ENCODE measurements at regions not wholly inside any gene's neighbourhood (a gene's known extent, or its start where the extent isn't known, plus 50 kb on each side); places are given as distances from the start of the nearest gene placed in this dataset.

GRCh38 chr9:129377931-129378661, 200.0 kb upstream of the IER5L start:
- DNase-seq (ENCODE audit: extremely low read depth, low read depth) = no peak
- TF ChIP-seq, protein P1, sequence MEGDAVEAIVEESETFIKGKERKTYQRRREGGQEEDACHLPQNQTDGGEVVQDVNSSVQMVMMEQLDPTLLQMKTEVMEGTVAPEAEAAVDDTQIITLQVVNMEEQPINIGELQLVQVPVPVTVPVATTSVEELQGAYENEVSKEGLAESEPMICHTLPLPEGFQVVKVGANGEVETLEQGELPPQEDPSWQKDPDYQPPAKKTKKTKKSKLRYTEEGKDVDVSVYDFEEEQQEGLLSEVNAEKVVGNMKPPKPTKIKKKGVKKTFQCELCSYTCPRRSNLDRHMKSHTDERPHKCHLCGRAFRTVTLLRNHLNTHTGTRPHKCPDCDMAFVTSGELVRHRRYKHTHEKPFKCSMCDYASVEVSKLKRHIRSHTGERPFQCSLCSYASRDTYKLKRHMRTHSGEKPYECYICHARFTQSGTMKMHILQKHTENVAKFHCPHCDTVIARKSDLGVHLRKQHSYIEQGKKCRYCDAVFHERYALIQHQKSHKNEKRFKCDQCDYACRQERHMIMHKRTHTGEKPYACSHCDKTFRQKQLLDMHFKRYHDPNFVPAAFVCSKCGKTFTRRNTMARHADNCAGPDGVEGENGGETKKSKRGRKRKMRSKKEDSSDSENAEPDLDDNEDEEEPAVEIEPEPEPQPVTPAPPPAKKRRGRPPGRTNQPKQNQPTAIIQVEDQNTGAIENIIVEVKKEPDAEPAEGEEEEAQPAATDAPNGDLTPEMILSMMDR (IDR thresholded peaks at IDR 0.05; ENCODE audit: low read depth, low read length) = no peak

- TF ChIP-seq, protein P1 (IDR thresholded peaks at IDR 0.05; ENCODE audit: low read depth, low read length) = no peak
- DNase-seq (ENCODE audit: extremely low read depth, low read depth) = no peak
These were observed 199.1 kb upstream of the IER5L start for GRCh38 chr9:129377181-129377580.

- DNase-seq (ENCODE audit: extremely low read depth, low read depth) = no peak
These were observed 197.8 kb upstream of the IER5L start for GRCh38 chr9:129375845-129376244.

DNA sequence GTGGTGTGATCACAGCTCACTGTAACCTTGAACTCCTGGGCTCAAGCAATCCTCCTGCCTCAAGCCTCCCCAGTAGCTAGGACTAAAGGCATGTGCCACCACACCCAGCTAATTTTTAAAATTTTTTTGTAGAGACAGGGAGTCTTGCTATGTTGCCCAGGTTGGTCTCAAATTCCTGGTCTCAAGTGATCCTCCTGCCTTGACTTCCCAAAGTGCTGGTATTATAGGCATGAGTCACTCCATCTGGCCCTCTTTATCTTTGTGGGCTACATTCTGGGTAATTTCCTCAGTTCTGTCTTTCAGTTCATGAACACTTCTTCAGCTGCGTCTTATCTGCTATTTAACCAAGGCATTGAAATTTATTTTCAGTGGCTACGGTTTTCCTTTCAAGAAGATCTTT, 196.6 kb upstream of the IER5L start:
- TF ChIP-seq, protein P1 (IDR thresholded peaks at IDR 0.05; ENCODE audit: low read depth, low read length) = no peak
- DNase-seq (ENCODE audit: extremely low read depth, low read depth) = no peak

More at GRCh38 chr9:129375845-129376244, 197.8 kb upstream of the IER5L start:
- TF ChIP-seq, protein P1 (IDR thresholded peaks at IDR 0.05; ENCODE audit: low read depth, low read length) = no peak

DNA sequence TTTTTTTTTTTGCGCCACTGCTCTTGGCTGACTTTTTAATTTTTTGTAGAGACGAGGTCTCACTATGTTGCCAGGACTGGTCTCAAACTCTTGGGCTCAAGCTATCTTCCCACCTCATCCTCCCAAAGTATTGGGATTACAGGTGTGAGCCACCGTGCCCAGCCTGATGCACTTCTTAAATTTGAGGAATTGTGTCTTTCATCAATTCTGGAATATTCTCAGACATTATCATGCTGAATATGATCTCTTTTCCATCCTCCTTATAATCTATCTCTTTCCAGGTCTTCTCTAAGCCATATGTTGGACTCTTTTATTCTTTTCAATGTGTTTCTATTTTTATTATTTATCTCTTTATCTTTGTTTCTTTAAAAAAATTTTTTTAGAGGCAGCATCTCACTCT, 196.2 kb upstream of the IER5L start:
- TF ChIP-seq, protein P1 (IDR thresholded peaks at IDR 0.05; ENCODE audit: low read depth, low read length) = no peak

DNA sequence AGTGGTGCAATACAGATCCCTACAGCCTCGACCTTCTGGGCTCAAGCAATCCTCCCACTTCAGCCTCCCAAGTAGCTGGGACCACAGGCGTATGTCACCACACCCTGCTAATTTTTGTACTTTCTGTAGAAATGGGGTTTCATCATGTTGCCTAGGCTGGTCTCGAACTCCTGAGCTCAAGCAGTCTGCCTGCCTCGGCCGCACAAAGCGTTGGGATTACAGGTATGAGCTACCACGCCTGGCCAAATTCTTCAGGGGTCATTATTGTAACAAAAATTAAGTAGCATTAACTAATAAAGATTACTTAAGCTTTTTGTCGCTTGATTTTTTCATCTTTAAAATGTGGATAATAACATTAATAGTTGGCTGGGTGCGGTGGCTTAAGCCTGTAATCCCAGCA, 195.3 kb upstream of the IER5L start:
- no peak for DNase-seq (ENCODE audit: extremely low read depth, low read depth)
- TF ChIP-seq, protein P1 (IDR thresholded peaks at IDR 0.05; ENCODE audit: low read depth, low read length) = no peak

More for the DNA sequence above, 196.2 kb upstream of the IER5L start:
- no peak for DNase-seq (ENCODE audit: extremely low read depth, low read depth)

GRCh38 chr9:129370770-129371169, 192.7 kb upstream of the IER5L start:
- TF ChIP-seq, protein P1 (IDR thresholded peaks at IDR 0.05; ENCODE audit: low read depth, low read length) = no peak
- no peak for DNase-seq (ENCODE audit: extremely low read depth, low read depth)

All from AG09319 (cell line).